OCI-LY3 (cell line): ENCODE measurements at regions not wholly inside any gene's neighbourhood (a gene's known extent, or its start where the extent isn't known, plus 50 kb on each side); places are given as distances from the start of the nearest gene placed in this dataset.

ENCODE experiments used
- H2AFZ ChIP-seq: fragments of 200-600, 300-600 bp; shearing (Covaris generic); 2 replicates; pipeline ENCODE4 v1.6.0; 2014; ENCODE audit warnings: antibody characterized with exemption, low read depth, low read length
- H3K27ac ChIP-seq: fragments of 200-600, 300-600 bp; sonication (generic); 2 replicates; pipeline ENCODE4 v1.5.1; 2014; ENCODE audit warnings: mild to moderate bottlenecking, low read length, moderate library complexity, mixed read lengths
- H3K27me3 ChIP-seq: fragments of 200-600, 300-600 bp; sonication (generic); 2 replicates; pipeline ENCODE4 v1.6.1; 2014; ENCODE audit warnings: low read depth, low read length, mixed read lengths
- H3K36me3 ChIP-seq: fragments of 200-600, 300-600 bp; sonication (generic); replicated peaks from 2 replicates; pipeline ENCODE3; 2014; ENCODE audit warnings: low read depth, low read length, mixed read lengths
- H3K4me1 ChIP-seq: fragments of 300-600, 200-600 bp; sonication (generic); 2 replicates; pipeline ENCODE4 v1.6.1; 2014; ENCODE audit warnings: low read length, mixed read lengths
- H3K4me2 ChIP-seq: fragments of 200-600, 300-600 bp; sonication (generic); 2 replicates; pipeline ENCODE4 v1.6.1; 2014; ENCODE audit warnings: low read length, mixed read lengths
- H3K4me3 ChIP-seq: fragments of 300-600, 200-600 bp; sonication (generic); 2 replicates; pipeline ENCODE4 v1.5.1; 2014; ENCODE audit warnings: antibody characterized with exemption, mild to moderate bottlenecking, low read length, moderate library complexity
- H3K79me2 ChIP-seq: fragments of 300-600, 200-600 bp; shearing (Covaris generic); 2 replicates; pipeline ENCODE4 v1.6.1; 2014; ENCODE audit warnings: mild to moderate bottlenecking, low read length, mixed read lengths
- H3K9ac ChIP-seq: fragments of 300-600, 200-600 bp; shearing (Covaris generic); 2 replicates; pipeline ENCODE4 v1.6.0; 2014; ENCODE audit warnings: mild to moderate bottlenecking, low read length, moderate library complexity
- H3K9me3 ChIP-seq: fragments of 200-600, 300-600 bp; shearing (Covaris generic); 2 replicates; pipeline ENCODE4 v1.6.1; 2014; ENCODE audit warnings: low read length, mixed read lengths; ENCODE audit not compliant: insufficient read depth
- H4K20me1 ChIP-seq: fragments of 200-600, 300-600 bp; sonication (generic); 2 replicates; pipeline ENCODE4 v1.6.1; 2016; ENCODE audit warnings: low read length, mixed read lengths; ENCODE audit not compliant: insufficient read depth
- CTCF ChIP-seq: fragments of 200-600, 300-600 bp; sonication (generic); IDR thresholded peaks from 2 replicates; pipeline ENCODE4 v1.5.1; 2014; ENCODE audit warnings: antibody characterized with exemption, low read length, low read depth
- EZH2phosphoT487 ChIP-seq: fragments of 200-600 bp; shearing (Covaris generic); IDR thresholded peaks from 2 replicates; pipeline ENCODE4 v1.6.1; 2018; ENCODE audit warnings: antibody characterized with exemption, mixed run types, low read depth

GRCh38 chr4:23234716-23235115 lies 542.0 kb downstream of the GBA3 start:
- no peak overlapping the region for H3K4me3 ChIP-seq
- H3K27me3 ChIP-seq, result no peaks in the 10 kb centered on the region
- no peak overlapping the region for H3K9ac ChIP-seq
- no peaks in the 10 kb centered on the region for H4K20me1 ChIP-seq
- TF ChIP-seq CTCF (no peak), EZH2phosphoT487 (no peak)
- no peaks in the 10 kb centered on the region for H3K79me2 ChIP-seq
- no peaks in the 10 kb centered on the region for H3K9me3 ChIP-seq
- H3K4me1 ChIP-seq, result no peaks in the 10 kb centered on the region
- H3K36me3 ChIP-seq, result no peaks in the 10 kb centered on the region
- no peak overlapping the region for H3K27ac ChIP-seq
- H2AFZ ChIP-seq, result no peak overlapping the region
- no peak overlapping the region for H3K4me2 ChIP-seq

- Histone ChIP-seq H3K27ac (no peak overlapping the region), H3K4me2 (no peak overlapping the region), H3K4me1 (no peaks in the 10 kb centered on the region), H3K9ac (no peak overlapping the region), H3K4me3 (no peak overlapping the region), H2AFZ (no peak overlapping the region), H4K20me1 (no peaks in the 10 kb centered on the region), H3K79me2 (no peaks in the 10 kb centered on the region), H3K36me3 (no peaks in the 10 kb centered on the region), H3K9me3 (no peaks in the 10 kb centered on the region), H3K27me3 (no peaks in the 10 kb centered on the region)
- no peak for TF ChIP-seq CTCF
- TF ChIP-seq EZH2phosphoT487, result no peak
Observed at GRCh38 chr4:23234018-23234417, 541.3 kb downstream of the GBA3 start.

GRCh38 chr4:23233596-23233995 lies 540.9 kb downstream of the GBA3 start:
- Histone ChIP-seq H3K9ac (no peak overlapping the region), H3K4me3 (no peak overlapping the region), H3K79me2 (no peaks in the 10 kb centered on the region), H3K27ac (no peak overlapping the region), H3K9me3 (no peaks in the 10 kb centered on the region), H3K36me3 (no peaks in the 10 kb centered on the region), H2AFZ (no peak overlapping the region), H3K4me1 (no peaks in the 10 kb centered on the region), H3K27me3 (no peaks in the 10 kb centered on the region), H3K4me2 (no peak overlapping the region), H4K20me1 (no peaks in the 10 kb centered on the region)
- no peak for TF ChIP-seq CTCF
- TF ChIP-seq EZH2phosphoT487, result no peak

GRCh38 chr4:23232987-23233386 lies 540.2 kb downstream of the GBA3 start:
- Histone ChIP-seq H4K20me1 (no peaks in the 10 kb centered on the region), H3K4me3 (no peak overlapping the region), H3K27me3 (no peaks in the 10 kb centered on the region), H2AFZ (no peak overlapping the region), H3K79me2 (no peaks in the 10 kb centered on the region), H3K27ac (no peak overlapping the region), H3K4me1 (no peaks in the 10 kb centered on the region), H3K9me3 (no peaks in the 10 kb centered on the region), H3K4me2 (no peak overlapping the region), H3K36me3 (no peaks in the 10 kb centered on the region), H3K9ac (no peak overlapping the region)
- TF ChIP-seq CTCF (no peak), EZH2phosphoT487 (no peak)
